22Rv1 (cell line): ENCODE measurements at regions not wholly inside any gene's neighbourhood (a gene's known extent, or its start where the extent isn't known, plus 50 kb on each side); places are given as distances from the start of the nearest gene placed in this dataset.

Source experiments
- CTCF ChIP-seq: fragments of 450-650 bp; IDR thresholded peaks from 2 replicates; pipeline ENCODE4 v1.5.1; 2017; ENCODE audit warnings: mild to moderate bottlenecking
- ZFX ChIP-seq: fragments of 450-650 bp; IDR thresholded peaks from 2 replicates; pipeline ENCODE4 v1.6.1; 2017; ENCODE audit warnings: antibody characterized with exemption, borderline replicate concordance

GRCh38 chr5:102590467-102590866, 91.7 kb upstream of the SLCO6A1 start:
- TF ChIP-seq CTCF, result no peak
- TF ChIP-seq ZFX, result no peak
